ENCODE measurements at regions not wholly inside any gene's neighbourhood (a gene's known extent, or its start where the extent isn't known, plus 50 kb on each side); places are given as distances from the start of the nearest gene placed in this dataset.

- no peaks in the 10 kb centered on the region for H3K36me3 Mint-ChIP-seq (ENCODE audit: low read depth)
- H3K27me3 ChIP-seq (ENCODE audit: insufficient read depth), result no peaks in the 10 kb centered on the region
- H3K27ac ChIP-seq (ENCODE audit: low read depth), result no peak overlapping the region
- DNase-seq (ENCODE audit: low spot score) (no peak), ATAC-seq (no peak)
- H4K20me1 ChIP-seq (replicated peaks; ENCODE audit: insufficient read depth), result no peaks in the 10 kb centered on the region
- H3K36me3 ChIP-seq (ENCODE audit: insufficient read depth), result no peaks in the 10 kb centered on the region
- no peaks in the 10 kb centered on the region; the same call in 1 of the 2 replicates for H3K9me2 ChIP-seq (ENCODE audit: insufficient read depth)
- peaks cover 8% of the 10 kb centered on the region; the same call in 1 of the 2 replicates for H3K4me1 ChIP-seq (ENCODE audit: insufficient read depth)
- peaks cover 1% of the 10 kb centered on the region for H3K27me3 Mint-ChIP-seq (ENCODE audit: insufficient read depth, low read depth, poor library complexity)
- no peak for TF ChIP-seq CREB1 (CRISPR knock-in tag; IDR thresholded peaks at IDR 0.05; ENCODE audit: low read depth)
- no peak for TF ChIP-seq NANOG (IDR thresholded peaks at IDR 0.05; ENCODE audit: borderline replicate concordance)
- no peak for TF ChIP-seq ETS1 (IDR thresholded peaks at IDR 0.05)
- no peak for TF ChIP-seq POLR2AphosphoS5 (IDR thresholded peaks at IDR 0.05; ENCODE audit: low read depth)
- H3K4me2 ChIP-seq, result no peak overlapping the region
- H3K9me3 Mint-ChIP-seq, result no peaks in the 10 kb centered on the region; the same call in 2 of the 3 replicates
- H3K4me3 ChIP-seq, result no peak overlapping the region
- no peak overlapping the region for H2AFZ ChIP-seq
- H3K27ac Mint-ChIP-seq, result no peak overlapping the region
- H3K79me2 ChIP-seq (replicated peaks; ENCODE audit: insufficient read depth), result no peaks in the 10 kb centered on the region
- H3K4me1 Mint-ChIP-seq, result peaks cover 16% of the 10 kb centered on the region
- H3K4me3 Mint-ChIP-seq, result no peak overlapping the region
- no peaks in the 10 kb centered on the region for H3F3A ChIP-seq (replicated peaks; ENCODE audit: low read depth)
These were observed 155.7 kb upstream of the DTNBP1 start for GRCh38 chr6:15818491-15818890.

- ATAC-seq, result peak; percentile 26; the same call in 1 of the 3 replicates
- H3K9me3 Mint-ChIP-seq, result no peaks in the 10 kb centered on the region; the same call in 2 of the 3 replicates
- no peaks in the 10 kb centered on the region for H4K20me1 ChIP-seq (replicated peaks; ENCODE audit: insufficient read depth)
- no peaks in the 10 kb centered on the region for H3K36me3 Mint-ChIP-seq (ENCODE audit: low read depth)
- no peaks in the 10 kb centered on the region for H3K27me3 ChIP-seq (ENCODE audit: insufficient read depth)
- H3K4me3 Mint-ChIP-seq, result no peak overlapping the region
- H3K27ac ChIP-seq (ENCODE audit: low read depth), result no peak overlapping the region
- no peaks in the 10 kb centered on the region for H3K36me3 ChIP-seq (ENCODE audit: insufficient read depth)
- H3K27me3 Mint-ChIP-seq (ENCODE audit: insufficient read depth, low read depth, poor library complexity), result peaks cover 1% of the 10 kb centered on the region
- peak overlapping the region; percentile 84; the same call in 1 of the 2 replicates for H2AFZ ChIP-seq
- H3K4me2 ChIP-seq, result no peak overlapping the region
- no peak overlapping the region for H3K4me3 ChIP-seq
- peaks cover 16% of the 10 kb centered on the region for H3K4me1 Mint-ChIP-seq
- DNase-seq (ENCODE audit: low spot score), result no peak
- H3K79me2 ChIP-seq (replicated peaks; ENCODE audit: insufficient read depth), result no peaks in the 10 kb centered on the region
- H3K27ac Mint-ChIP-seq, result no peak overlapping the region
- peaks cover 8% of the 10 kb centered on the region; the same call in 1 of the 2 replicates for H3K4me1 ChIP-seq (ENCODE audit: insufficient read depth)
- no peaks in the 10 kb centered on the region for H3F3A ChIP-seq (replicated peaks; ENCODE audit: low read depth)
- H3K9me2 ChIP-seq (ENCODE audit: insufficient read depth), result no peaks in the 10 kb centered on the region; the same call in 1 of the 2 replicates
- TF ChIP-seq ZNF331 (CRISPR knock-in tag; IDR thresholded peaks at IDR 0.05; ENCODE audit: low read depth) (no peak), EZH2phosphoT487 (IDR thresholded peaks at IDR 0.05; ENCODE audit: unreplicated experiment) (no peak), ZNF114 (CRISPR knock-in tag; IDR thresholded peaks at IDR 0.05) (no peak), EZH2 (IDR thresholded peaks at IDR 0.05; ENCODE audit: low read depth, unreplicated experiment) (no peak), POLR2AphosphoS5 (IDR thresholded peaks at IDR 0.05; ENCODE audit: low read depth) (no peak), ETS1 (IDR thresholded peaks at IDR 0.05) (no peak), CTCF (conservative IDR thresholded peaks at IDR 0.05; ENCODE audit: low read depth in 2 of 2) (no peak), ZNF462 (CRISPR knock-in tag; IDR thresholded peaks at IDR 0.05) (no peak), JUNB (IDR thresholded peaks at IDR 0.05; ENCODE audit: unreplicated experiment) (no peak)
These were observed 155.2 kb upstream of the DTNBP1 start for GRCh38 chr6:15818044-15818443.
